Neural cell (in vitro differentiated cells): ENCODE measurements at regions not wholly inside any gene's neighbourhood (a gene's known extent, or its start where the extent isn't known, plus 50 kb on each side); places are given as distances from the start of the nearest gene placed in this dataset.

ENCODE experiments used
- H2AFZ ChIP-seq: fragments of 200-600, 300-800 bp; sonication (generic), shearing (Covaris generic); 2 replicates; pipeline ENCODE4 v1.6.0; 2014; ENCODE audit warnings: low read depth, mild to moderate bottlenecking, antibody characterized with exemption, low read length, moderate library complexity
- H3F3A ChIP-seq: fragments of 200-600 bp; shearing (Covaris generic); 2 replicates; pipeline ENCODE4 v1.6.1; 2016; ENCODE audit warnings: mild to moderate bottlenecking, moderate library complexity, mixed read lengths, antibody characterized with exemption, low read length; ENCODE audit not compliant: insufficient read depth, poor library complexity, severe bottlenecking
- H3K27ac ChIP-seq: fragments of 200-600, 300-800 bp; sonication (generic), shearing (Covaris generic); 2 replicates; pipeline ENCODE4 v1.5.1; 2014; ENCODE audit warnings: mild to moderate bottlenecking, low read length, moderate library complexity
- H3K27me3 ChIP-seq: fragments of 300-800, 200-600 bp; sonication (generic), shearing (Covaris generic); 2 replicates; pipeline ENCODE4 v1.6.0; 2014; ENCODE audit warnings: mild to moderate bottlenecking, low read depth, low read length, moderate library complexity; ENCODE audit not compliant: insufficient read depth
- H3K36me3 ChIP-seq: fragments of 300-800, 200-600 bp; sonication (generic), shearing (Covaris generic); 2 replicates; pipeline ENCODE4 v1.5.1; 2014; ENCODE audit warnings: mild to moderate bottlenecking, antibody characterized with exemption, low read length, moderate library complexity; ENCODE audit not compliant: insufficient read depth
- H3K4me2 ChIP-seq: fragments of 300-800, 200-600 bp; sonication (generic), shearing (Covaris generic); 2 replicates; pipeline ENCODE4 v1.6.0; 2014; ENCODE audit warnings: mild to moderate bottlenecking, low read length
- H3K4me3 ChIP-seq: fragments of 300-800, 200-600 bp; sonication (generic), shearing (Covaris generic); 2 replicates; pipeline ENCODE4 v1.5.1; 2014; ENCODE audit warnings: mild to moderate bottlenecking, low read length, moderate library complexity
- H3K79me2 ChIP-seq: fragments of 200-600 bp; shearing (Covaris generic); replicated peaks from 2 replicates; pipeline ENCODE4 v1.6.0; 2014; ENCODE audit warnings: mild to moderate bottlenecking, low read length, moderate library complexity; ENCODE audit not compliant: insufficient read depth
- H3K9ac ChIP-seq: fragments of 300-800, 200-600 bp; sonication (generic), shearing (Covaris generic); 2 replicates; pipeline ENCODE4 v1.6.1; 2016; ENCODE audit warnings: mild to moderate bottlenecking, low read length, mixed read lengths
- H3K9me2 ChIP-seq: fragments of 200-600 bp; shearing (Covaris generic); 2 replicates; pipeline ENCODE4 v1.6.1; 2016; ENCODE audit warnings: mild to moderate bottlenecking, low read length, mixed read lengths; ENCODE audit not compliant: insufficient read depth
- H3K9me3 ChIP-seq: fragments of 200-600, 300-800 bp; sonication (generic), shearing (Covaris generic); 2 replicates; pipeline ENCODE4 v1.6.1; 2016; ENCODE audit warnings: mild to moderate bottlenecking, mixed run types, low read length, moderate library complexity, mixed read lengths
- H4K20me1 ChIP-seq: fragments of 200-600 bp; shearing (Covaris generic); 2 replicates; pipeline ENCODE4 v1.6.1; 2016; ENCODE audit warnings: mild to moderate bottlenecking, mixed run types; ENCODE audit not compliant: insufficient read depth
- CTCF ChIP-seq: fragments of 450-650 bp; IDR thresholded peaks from 2 replicates; pipeline ENCODE4 v1.5.1; 2014; ENCODE audit warnings: antibody characterized with exemption, mild to moderate bottlenecking, moderate library complexity; ENCODE audit not compliant: poor library complexity, severe bottlenecking
- EP300 ChIP-seq: fragments of 450-650 bp; conservative IDR thresholded peaks from 2 replicates; pipeline ENCODE4 v1.6.1; 2014; ENCODE audit warnings: antibody characterized with exemption, mild to moderate bottlenecking, moderate library complexity; ENCODE audit not compliant: poor library complexity, severe bottlenecking
- EZH2 ChIP-seq: fragments of 200-600, 300-800 bp; shearing (Covaris generic), sonication (generic); IDR thresholded peaks from 2 replicates; pipeline ENCODE4 v1.6.1; 2014; ENCODE audit warnings: antibody characterized with exemption, low read length, borderline replicate concordance, mild to moderate bottlenecking; ENCODE audit not compliant: insufficient read depth, poor library complexity, severe bottlenecking
- MXI1 ChIP-seq: fragments of 450-650 bp; conservative IDR thresholded peaks from 2 replicates; pipeline ENCODE4 v1.6.1; 2014; ENCODE audit warnings: antibody characterized with exemption, mild to moderate bottlenecking; ENCODE audit not compliant: poor library complexity, severe bottlenecking
- POLR2AphosphoS5 ChIP-seq: IDR thresholded peaks from 2 replicates; pipeline ENCODE4 v1.6.1; 2012
- RAD21 ChIP-seq: fragments of 450-650 bp; conservative IDR thresholded peaks from 2 replicates; pipeline ENCODE4 v1.6.1; 2014; ENCODE audit warnings: antibody characterized with exemption, mild to moderate bottlenecking, moderate library complexity
- SMC3 ChIP-seq: fragments of 450-650 bp; conservative IDR thresholded peaks from 2 replicates; pipeline ENCODE4 v1.6.1; 2014; ENCODE audit warnings: antibody characterized with exemption, mild to moderate bottlenecking, moderate library complexity; ENCODE audit not compliant: poor library complexity
- TAF1 ChIP-seq: IDR thresholded peaks from 2 replicates; pipeline ENCODE4 v1.6.1; 2012; ENCODE audit warnings: low read depth
- TF ChIP-seq, protein P1 (sequence below): IDR thresholded peaks from 2 replicates; pipeline ENCODE4 v1.6.1; 2012; ENCODE audit warnings: borderline replicate concordance

DNA sequence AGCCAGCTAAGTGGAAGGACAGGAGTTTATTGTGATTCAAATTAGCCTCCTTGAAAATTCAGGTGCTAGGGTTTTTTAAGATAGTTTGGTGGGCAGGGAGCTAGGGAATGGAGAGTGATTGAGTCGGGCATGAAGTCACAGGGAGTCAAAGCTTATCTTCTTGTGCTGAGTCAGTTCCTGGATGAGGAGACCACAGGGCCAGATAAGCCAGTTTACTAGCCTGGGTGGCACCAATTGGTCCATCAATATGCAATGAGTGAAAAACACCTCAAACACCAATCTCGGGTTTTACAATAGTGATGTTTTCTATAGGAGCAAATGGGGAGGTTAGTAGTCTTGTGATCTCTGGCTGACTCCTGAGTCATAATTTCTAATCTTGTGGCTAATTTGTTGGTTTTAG lies 165.1 kb downstream of the ABCC12 start:
- Histone ChIP-seq H3K27ac (no peak overlapping the region), H4K20me1 (no peaks in the 10 kb centered on the region), H3F3A (no peaks in the 10 kb centered on the region), H3K9me2 (no peaks in the 10 kb centered on the region), H3K4me2 (no peak overlapping the region), H3K36me3 (no peaks in the 10 kb centered on the region), H3K27me3 (no peaks in the 10 kb centered on the region), H2AFZ (no peak overlapping the region), H3K9me3 (no peaks in the 10 kb centered on the region), H3K79me2 (no peaks in the 10 kb centered on the region), H3K9ac (no peak overlapping the region), H3K4me3 (no peak overlapping the region)
- TF ChIP-seq, protein P1, sequence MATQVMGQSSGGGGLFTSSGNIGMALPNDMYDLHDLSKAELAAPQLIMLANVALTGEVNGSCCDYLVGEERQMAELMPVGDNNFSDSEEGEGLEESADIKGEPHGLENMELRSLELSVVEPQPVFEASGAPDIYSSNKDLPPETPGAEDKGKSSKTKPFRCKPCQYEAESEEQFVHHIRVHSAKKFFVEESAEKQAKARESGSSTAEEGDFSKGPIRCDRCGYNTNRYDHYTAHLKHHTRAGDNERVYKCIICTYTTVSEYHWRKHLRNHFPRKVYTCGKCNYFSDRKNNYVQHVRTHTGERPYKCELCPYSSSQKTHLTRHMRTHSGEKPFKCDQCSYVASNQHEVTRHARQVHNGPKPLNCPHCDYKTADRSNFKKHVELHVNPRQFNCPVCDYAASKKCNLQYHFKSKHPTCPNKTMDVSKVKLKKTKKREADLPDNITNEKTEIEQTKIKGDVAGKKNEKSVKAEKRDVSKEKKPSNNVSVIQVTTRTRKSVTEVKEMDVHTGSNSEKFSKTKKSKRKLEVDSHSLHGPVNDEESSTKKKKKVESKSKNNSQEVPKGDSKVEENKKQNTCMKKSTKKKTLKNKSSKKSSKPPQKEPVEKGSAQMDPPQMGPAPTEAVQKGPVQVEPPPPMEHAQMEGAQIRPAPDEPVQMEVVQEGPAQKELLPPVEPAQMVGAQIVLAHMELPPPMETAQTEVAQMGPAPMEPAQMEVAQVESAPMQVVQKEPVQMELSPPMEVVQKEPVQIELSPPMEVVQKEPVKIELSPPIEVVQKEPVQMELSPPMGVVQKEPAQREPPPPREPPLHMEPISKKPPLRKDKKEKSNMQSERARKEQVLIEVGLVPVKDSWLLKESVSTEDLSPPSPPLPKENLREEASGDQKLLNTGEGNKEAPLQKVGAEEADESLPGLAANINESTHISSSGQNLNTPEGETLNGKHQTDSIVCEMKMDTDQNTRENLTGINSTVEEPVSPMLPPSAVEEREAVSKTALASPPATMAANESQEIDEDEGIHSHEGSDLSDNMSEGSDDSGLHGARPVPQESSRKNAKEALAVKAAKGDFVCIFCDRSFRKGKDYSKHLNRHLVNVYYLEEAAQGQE, result no peak
- TF ChIP-seq CTCF, result no peak
- no peak for TF ChIP-seq EZH2
- TF ChIP-seq POLR2AphosphoS5, result no peak
- TF ChIP-seq TAF1, result no peak
- no peak for TF ChIP-seq EP300

GRCh38 chr16:47987136-47987535 lies 168.7 kb downstream of the ABCC12 start:
- H3K27me3 ChIP-seq, result no peaks in the 10 kb centered on the region
- no peak overlapping the region for H3K4me2 ChIP-seq
- no peak overlapping the region for H3K9ac ChIP-seq
- H3K27ac ChIP-seq, result no peak overlapping the region
- no peaks in the 10 kb centered on the region for H3K9me3 ChIP-seq
- H3K36me3 ChIP-seq, result no peaks in the 10 kb centered on the region
- H2AFZ ChIP-seq, result no peak overlapping the region
- no peak for TF ChIP-seq TAF1
- no peak for TF ChIP-seq EZH2
- TF ChIP-seq SMC3, result no peak
- TF ChIP-seq POLR2AphosphoS5, result no peak
- TF ChIP-seq, protein P1, result no peak
- no peak for TF ChIP-seq CTCF
- no peak for TF ChIP-seq RAD21
- TF ChIP-seq EP300, result no peak
- no peak for TF ChIP-seq MXI1
- no peaks in the 10 kb centered on the region for H3K79me2 ChIP-seq
- H3K4me3 ChIP-seq, result no peak overlapping the region
- no peaks in the 10 kb centered on the region for H3K9me2 ChIP-seq
- no peaks in the 10 kb centered on the region for H4K20me1 ChIP-seq
- no peaks in the 10 kb centered on the region for H3F3A ChIP-seq
